ENCODE measurements at regions not wholly inside any gene's neighbourhood (a gene's known extent, or its start where the extent isn't known, plus 50 kb on each side); places are given as distances from the start of the nearest gene placed in this dataset.

- TF ChIP-seq GLIS3 (CRISPR knock-in tag; IDR thresholded peaks at IDR 0.05), result no peak
- no peak for TF ChIP-seq ZNF8 (CRISPR knock-in tag; IDR thresholded peaks at IDR 0.05)
- no peak for TF ChIP-seq SNAI2 (CRISPR knock-in tag; IDR thresholded peaks at IDR 0.05)
- no peak for TF ChIP-seq ZNF70 (CRISPR knock-in tag; IDR thresholded peaks at IDR 0.05)
- TF ChIP-seq CSRNP3 (CRISPR knock-in tag; IDR thresholded peaks at IDR 0.05), result no peak
- no peak for TF ChIP-seq ZFP3 (CRISPR knock-in tag; IDR thresholded peaks at IDR 0.05)
- TF ChIP-seq TSHZ2 (CRISPR knock-in tag; IDR thresholded peaks at IDR 0.05), result no peak
- no peak for TF ChIP-seq POU6F1 (CRISPR knock-in tag; IDR thresholded peaks at IDR 0.05; ENCODE audit: borderline replicate concordance, low read depth)
- no peak for TF ChIP-seq PATZ1 (CRISPR knock-in tag; IDR thresholded peaks at IDR 0.05; ENCODE audit: borderline replicate concordance)
- no peak for TF ChIP-seq TOX (CRISPR knock-in tag; IDR thresholded peaks at IDR 0.05; ENCODE audit: borderline replicate concordance)
- TF ChIP-seq ARNTL (CRISPR knock-in tag; IDR thresholded peaks at IDR 0.05; ENCODE audit: borderline replicate concordance, low read depth), result no peak
- no peak for TF ChIP-seq ISL1 (CRISPR knock-in tag; IDR thresholded peaks at IDR 0.05)
Measured at GRCh38 chr13:65468628-65469027, 1761.5 kb downstream of the PCDH9 start.
